Thoracic aorta (tissue), 2 donors: ENCODE measurements at regions not wholly inside any gene's neighbourhood (a gene's known extent, or its start where the extent isn't known, plus 50 kb on each side); places are given as distances from the start of the nearest gene placed in this dataset.

ENCODE experiments used
- ATAC-seq: fragments of 150-250 bp; one replicate; pipeline ENCODE4 v1.8.0; 2017; ENCODE audit warnings: low read depth; ENCODE audit not compliant: insufficient number of reproducible peaks, low FRiP score
- DNase-seq: peaks from one replicate; pipeline ENCODE4 v3.0.0-alpha.2; 2020; ENCODE audit warnings: low spot score
- H3K27ac ChIP-seq, 2 donors: fragments of 200-600 bp; sonication (generic); 1 replicate in 1 of 2; 2 replicates in 1 of 2; pipeline ENCODE4 v1.5.1; 2016; ENCODE audit warnings: mild to moderate bottlenecking in 2 of 2, moderate library complexity in 2 of 2
- H3K27me3 ChIP-seq: fragments of 200-600 bp; sonication (generic); replicated peaks from 2 replicates; pipeline ENCODE4 v1.6.0; 2016; ENCODE audit warnings: mild to moderate bottlenecking; ENCODE audit not compliant: insufficient read depth
- H3K36me3 ChIP-seq: fragments of 200-600 bp; sonication (generic); one replicate; pipeline ENCODE4 v1.5.1; 2016
- H3K4me1 ChIP-seq, 2 donors: fragments of 200-600 bp; sonication (generic); 1 replicate in 1 of 2; 2 replicates in 1 of 2; pipeline versions ENCODE4 v1.5.1 to v1.6.0; 2016; ENCODE audit warnings: low read depth in 2 of 2, mild to moderate bottlenecking in 1 of 2; ENCODE audit not compliant: control insufficient read depth in 1 of 2
- H3K4me3 ChIP-seq: fragments of 200-600 bp; sonication (generic); 2 replicates; pipeline ENCODE4 v1.5.1; 2016; ENCODE audit warnings: mild to moderate bottlenecking
- H3K9me3 ChIP-seq: fragments of 200-600 bp; sonication (generic); 2 replicates; pipeline ENCODE4 v1.5.1; 2016
- TF ChIP-seq, protein P1 (sequence below): fragments of 200-600 bp; sonication (generic); IDR thresholded peaks from one replicate; pipeline ENCODE4 v1.5.1; 2019; ENCODE audit warnings: antibody characterized with exemption

DNA sequence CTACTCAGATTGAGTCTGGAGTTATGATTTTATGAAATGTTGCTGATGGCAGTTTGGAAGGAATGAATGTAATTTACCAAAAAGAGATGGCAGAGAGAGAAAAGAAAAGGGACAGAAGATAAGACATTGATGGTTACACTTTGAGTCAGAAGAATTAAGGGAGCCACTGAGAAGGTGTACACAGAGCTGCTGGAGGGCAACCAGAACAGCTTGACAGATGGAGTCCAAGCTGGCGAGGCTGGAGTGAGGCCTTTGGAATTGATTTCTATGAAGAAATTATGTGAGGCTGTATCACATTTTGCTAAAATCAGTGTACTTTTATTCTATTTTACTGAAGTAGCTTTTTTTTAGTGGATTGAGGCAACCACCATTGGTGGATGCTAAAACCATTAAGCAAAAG is 740.5 kb downstream of the REEP3 start:
- H3K36me3 ChIP-seq: no peaks in the 10 kb centered on the region
- TF ChIP-seq, protein P1, sequence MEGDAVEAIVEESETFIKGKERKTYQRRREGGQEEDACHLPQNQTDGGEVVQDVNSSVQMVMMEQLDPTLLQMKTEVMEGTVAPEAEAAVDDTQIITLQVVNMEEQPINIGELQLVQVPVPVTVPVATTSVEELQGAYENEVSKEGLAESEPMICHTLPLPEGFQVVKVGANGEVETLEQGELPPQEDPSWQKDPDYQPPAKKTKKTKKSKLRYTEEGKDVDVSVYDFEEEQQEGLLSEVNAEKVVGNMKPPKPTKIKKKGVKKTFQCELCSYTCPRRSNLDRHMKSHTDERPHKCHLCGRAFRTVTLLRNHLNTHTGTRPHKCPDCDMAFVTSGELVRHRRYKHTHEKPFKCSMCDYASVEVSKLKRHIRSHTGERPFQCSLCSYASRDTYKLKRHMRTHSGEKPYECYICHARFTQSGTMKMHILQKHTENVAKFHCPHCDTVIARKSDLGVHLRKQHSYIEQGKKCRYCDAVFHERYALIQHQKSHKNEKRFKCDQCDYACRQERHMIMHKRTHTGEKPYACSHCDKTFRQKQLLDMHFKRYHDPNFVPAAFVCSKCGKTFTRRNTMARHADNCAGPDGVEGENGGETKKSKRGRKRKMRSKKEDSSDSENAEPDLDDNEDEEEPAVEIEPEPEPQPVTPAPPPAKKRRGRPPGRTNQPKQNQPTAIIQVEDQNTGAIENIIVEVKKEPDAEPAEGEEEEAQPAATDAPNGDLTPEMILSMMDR: no peak
- no peak overlapping the region for H3K4me3 ChIP-seq
- no peaks in the 10 kb centered on the region for H3K27me3 ChIP-seq
- no peaks in the 10 kb centered on the region for H3K4me1 ChIP-seq
- ATAC-seq (no peak), DNase-seq (no peak)
- no peaks in the 10 kb centered on the region for H3K9me3 ChIP-seq
- no peak overlapping the region for H3K27ac ChIP-seq

DNA sequence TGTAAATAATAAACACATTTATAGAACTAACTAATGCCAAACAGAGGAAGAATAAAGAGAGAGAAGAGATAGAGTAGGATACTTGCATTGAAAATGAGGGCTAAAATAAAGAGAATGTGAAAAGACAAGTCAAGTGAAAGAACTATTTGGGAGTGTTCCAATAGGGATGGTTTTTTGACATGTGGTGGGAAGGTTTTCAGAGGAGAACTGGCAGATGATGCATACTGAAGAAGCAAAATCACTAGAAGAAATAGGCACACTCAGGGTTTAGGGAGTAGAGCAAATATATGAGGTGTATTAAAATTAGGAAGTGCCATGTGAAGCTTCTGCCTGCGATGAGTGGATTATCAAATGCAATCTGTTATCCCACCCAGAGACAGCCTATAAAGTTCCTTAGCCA is 744.8 kb downstream of the REEP3 start:
- Histone ChIP-seq H3K36me3 (no peaks in the 10 kb centered on the region), H3K9me3 (no peaks in the 10 kb centered on the region), H3K4me1 (no peaks in the 10 kb centered on the region), H3K4me3 (no peak overlapping the region), H3K27me3 (no peaks in the 10 kb centered on the region), H3K27ac (no peak overlapping the region)
- ATAC-seq: no peak
- no peak for DNase-seq
- TF ChIP-seq, protein P1: no peak

DNA sequence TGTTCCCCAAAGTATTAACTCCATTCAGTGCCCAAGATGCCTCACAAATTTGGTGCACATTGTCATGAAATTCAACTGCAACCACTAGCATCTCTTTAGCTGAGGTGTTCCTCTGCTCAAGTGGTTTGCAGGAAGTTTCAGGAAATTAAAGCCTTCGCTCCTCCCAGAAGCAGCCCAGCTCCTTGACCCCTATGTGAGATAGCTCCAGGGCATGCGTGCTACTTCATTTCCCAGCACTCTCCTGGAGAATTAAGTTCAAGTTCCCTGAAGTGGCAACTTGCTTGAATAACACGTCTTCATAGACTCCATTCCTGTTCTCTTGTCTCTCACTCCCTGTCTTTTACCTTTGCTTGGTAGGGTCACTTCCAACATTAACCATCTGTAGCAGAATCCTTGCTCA is 750.3 kb downstream of the REEP3 start:
- no peaks in the 10 kb centered on the region for H3K27me3 ChIP-seq
- no peak overlapping the region for H3K4me3 ChIP-seq
- TF ChIP-seq, protein P1: no peak
- H3K9me3 ChIP-seq: no peaks in the 10 kb centered on the region
- no peaks in the 10 kb centered on the region for H3K36me3 ChIP-seq
- H3K27ac ChIP-seq: no peak overlapping the region
- H3K4me1 ChIP-seq: no peaks in the 10 kb centered on the region
- no peak for DNase-seq
- no peak for ATAC-seq

DNA sequence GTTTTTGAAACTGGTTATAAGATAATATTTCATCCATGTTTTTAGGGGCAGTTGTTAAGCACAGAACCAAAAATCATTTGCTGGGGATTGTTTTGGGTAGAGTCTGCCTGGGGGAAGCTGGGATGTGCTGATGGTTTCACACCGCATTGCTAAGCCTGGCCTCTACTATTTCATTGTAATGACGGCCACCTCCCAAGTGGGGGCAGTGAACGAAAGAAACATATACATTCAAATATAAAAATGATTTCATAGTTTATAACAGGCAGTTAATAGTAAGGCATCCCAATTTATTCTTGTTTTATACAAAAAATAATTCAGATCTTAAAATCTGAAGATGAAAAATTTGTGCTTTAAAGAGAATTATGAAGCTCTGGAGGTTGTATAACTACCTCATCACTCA is 750.8 kb downstream of the REEP3 start:
- no peak for DNase-seq
- Histone ChIP-seq H3K27ac (no peak overlapping the region), H3K36me3 (no peaks in the 10 kb centered on the region), H3K4me1 (no peaks in the 10 kb centered on the region), H3K9me3 (no peaks in the 10 kb centered on the region), H3K27me3 (no peaks in the 10 kb centered on the region), H3K4me3 (no peak overlapping the region)
- TF ChIP-seq, protein P1: no peak
- no peak for ATAC-seq

DNA sequence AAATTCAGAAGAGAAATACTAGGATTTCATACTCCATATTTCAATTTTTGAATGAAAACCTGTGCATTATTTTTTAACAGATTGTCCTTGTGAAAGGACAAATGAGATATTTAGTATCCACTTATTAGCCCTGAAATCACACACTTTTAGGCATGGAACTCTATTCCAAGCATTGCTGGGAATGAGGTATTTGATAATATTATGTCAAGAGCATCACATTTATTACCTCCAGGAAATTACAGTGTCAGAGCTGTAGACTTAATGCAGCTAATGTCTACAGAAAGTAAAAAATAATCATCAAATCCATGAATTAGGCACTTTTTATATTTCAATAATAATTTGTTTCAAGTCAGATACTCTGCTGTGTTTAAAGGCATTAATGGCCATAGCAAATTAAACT is 753.8 kb downstream of the REEP3 start:
- no peak for DNase-seq
- TF ChIP-seq, protein P1: no peak
- Histone ChIP-seq H3K27ac (no peak overlapping the region), H3K9me3 (peaks cover 5% of the 10 kb centered on the region), H3K27me3 (no peaks in the 10 kb centered on the region), H3K36me3 (no peaks in the 10 kb centered on the region), H3K4me3 (no peak overlapping the region), H3K4me1 (no peaks in the 10 kb centered on the region)
- ATAC-seq: no peak
